DOHH2 (cell line): ENCODE measurements at regions not wholly inside any gene's neighbourhood (a gene's known extent, or its start where the extent isn't known, plus 50 kb on each side); places are given as distances from the start of the nearest gene placed in this dataset.

Experiments used
- EZH2phosphoT487 ChIP-seq: fragments of 200-600 bp; sonication (generic); IDR thresholded peaks from 2 replicates; pipeline ENCODE4 v1.6.1; 2017; ENCODE audit warnings: borderline replicate concordance, mild to moderate bottlenecking, antibody characterized with exemption, low read length, moderate library complexity, mixed read lengths
- TF ChIP-seq, protein P1 (sequence below): fragments of 200-600 bp; sonication (generic); IDR thresholded peaks from one replicate; pipeline ENCODE4 v1.5.1; 2014; ENCODE audit warnings: antibody characterized with exemption, mild to moderate bottlenecking, low read depth, low read length; ENCODE audit not compliant: poor library complexity, severe bottlenecking

DNA sequence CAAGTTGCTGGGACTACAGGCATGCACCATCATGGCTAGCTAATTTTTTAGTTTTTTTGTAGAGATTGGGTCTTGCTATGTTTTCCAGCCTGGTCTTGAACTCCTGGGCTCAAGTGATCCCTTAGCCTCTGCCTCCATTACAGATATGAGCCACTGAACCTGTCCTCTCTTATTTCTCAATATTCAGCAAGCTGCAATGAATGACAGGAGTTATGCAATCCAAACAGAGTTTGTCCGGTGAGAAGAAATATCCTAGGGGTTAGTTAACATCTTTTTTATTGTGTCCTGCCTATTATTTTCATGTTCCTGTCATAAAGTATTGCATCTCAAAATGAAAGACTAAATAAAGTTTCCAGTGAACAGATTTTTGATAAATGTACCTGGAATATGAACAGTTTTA, 1161.4 kb downstream of the OTOL1 start:
- TF ChIP-seq, protein P1, sequence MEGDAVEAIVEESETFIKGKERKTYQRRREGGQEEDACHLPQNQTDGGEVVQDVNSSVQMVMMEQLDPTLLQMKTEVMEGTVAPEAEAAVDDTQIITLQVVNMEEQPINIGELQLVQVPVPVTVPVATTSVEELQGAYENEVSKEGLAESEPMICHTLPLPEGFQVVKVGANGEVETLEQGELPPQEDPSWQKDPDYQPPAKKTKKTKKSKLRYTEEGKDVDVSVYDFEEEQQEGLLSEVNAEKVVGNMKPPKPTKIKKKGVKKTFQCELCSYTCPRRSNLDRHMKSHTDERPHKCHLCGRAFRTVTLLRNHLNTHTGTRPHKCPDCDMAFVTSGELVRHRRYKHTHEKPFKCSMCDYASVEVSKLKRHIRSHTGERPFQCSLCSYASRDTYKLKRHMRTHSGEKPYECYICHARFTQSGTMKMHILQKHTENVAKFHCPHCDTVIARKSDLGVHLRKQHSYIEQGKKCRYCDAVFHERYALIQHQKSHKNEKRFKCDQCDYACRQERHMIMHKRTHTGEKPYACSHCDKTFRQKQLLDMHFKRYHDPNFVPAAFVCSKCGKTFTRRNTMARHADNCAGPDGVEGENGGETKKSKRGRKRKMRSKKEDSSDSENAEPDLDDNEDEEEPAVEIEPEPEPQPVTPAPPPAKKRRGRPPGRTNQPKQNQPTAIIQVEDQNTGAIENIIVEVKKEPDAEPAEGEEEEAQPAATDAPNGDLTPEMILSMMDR: no peak
- no peak for TF ChIP-seq EZH2phosphoT487
